ENCODE measurements at regions not wholly inside any gene's neighbourhood (a gene's known extent, or its start where the extent isn't known, plus 50 kb on each side); places are given as distances from the start of the nearest gene placed in this dataset.
A peak's percentile ranks its signal among the peaks of the same experiment; 100 is the strongest.

DNA sequence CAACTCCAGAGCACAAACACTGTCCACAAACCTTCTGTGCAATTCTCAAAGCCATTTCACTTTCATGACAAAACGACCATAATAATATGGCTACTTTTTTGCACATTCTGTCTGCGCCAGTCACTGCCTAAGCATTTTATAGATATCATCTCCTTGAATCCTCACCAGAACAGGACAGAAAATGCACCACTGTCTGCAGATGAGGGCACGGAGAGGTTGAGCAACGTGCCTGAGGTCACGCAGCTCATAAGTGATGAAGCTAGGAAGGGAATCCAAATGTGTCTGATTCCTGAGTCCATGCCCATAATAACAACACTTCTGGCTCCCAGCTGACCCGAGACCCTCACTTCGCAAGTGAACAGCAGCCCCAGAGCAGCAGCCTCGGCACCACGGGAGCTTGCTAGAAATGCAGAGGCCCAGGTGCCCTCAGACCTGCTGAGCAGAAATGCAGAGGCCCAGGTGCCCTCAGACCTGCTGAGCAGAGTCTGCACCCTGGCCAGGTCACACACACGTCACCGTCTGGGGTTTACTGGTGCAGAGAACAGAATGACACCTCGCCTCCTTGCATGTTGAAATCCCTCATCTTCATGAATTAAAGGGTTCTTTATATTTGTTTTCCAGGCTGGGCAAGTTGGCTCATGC lies 265.2 kb downstream of the BMP7 start:
- peaks cover 0 to 11% of the 10 kb centered on the region in 2 donors for H3K9me3 ChIP-seq
- in situ Hi-C loops (cut with MboI; ENCODE audit: low pct_ligation_motif_present in 1 of 4, low pct_unique_long_range_greater_than_20kb in 1 of 4, low sequenced_read_pairs in 3 of 4): no loop called here
- no peaks in the 10 kb centered on the region for H3K4me1 ChIP-seq
- H3K27me3 ChIP-seq: peaks cover 15% of the 10 kb centered on the region
- intact Hi-C loops (cut with DNase I; ENCODE audit: low total_unique reads): no loop called here
- 76 to 78% methylated on average over 6 to 12 of the region's 12 CpGs for WGBS, 2 donors (ENCODE audit: low coverage in 1 of 2)
- H3K27ac ChIP-seq: no peak overlapping the region
- H3K36me3 ChIP-seq: no peaks in the 10 kb centered on the region
- H3K4me3 ChIP-seq: no peak overlapping the region
- no peak for DNase-seq
- TF ChIP-seq EP300 (IDR thresholded peaks at IDR 0.05; ENCODE audit: low read depth) (no peak), POLR2A (IDR thresholded peaks at IDR 0.05) (no peak), POLR2AphosphoS5 (IDR thresholded peaks at IDR 0.05) (no peak)
- TF ChIP-seq, protein P1, sequence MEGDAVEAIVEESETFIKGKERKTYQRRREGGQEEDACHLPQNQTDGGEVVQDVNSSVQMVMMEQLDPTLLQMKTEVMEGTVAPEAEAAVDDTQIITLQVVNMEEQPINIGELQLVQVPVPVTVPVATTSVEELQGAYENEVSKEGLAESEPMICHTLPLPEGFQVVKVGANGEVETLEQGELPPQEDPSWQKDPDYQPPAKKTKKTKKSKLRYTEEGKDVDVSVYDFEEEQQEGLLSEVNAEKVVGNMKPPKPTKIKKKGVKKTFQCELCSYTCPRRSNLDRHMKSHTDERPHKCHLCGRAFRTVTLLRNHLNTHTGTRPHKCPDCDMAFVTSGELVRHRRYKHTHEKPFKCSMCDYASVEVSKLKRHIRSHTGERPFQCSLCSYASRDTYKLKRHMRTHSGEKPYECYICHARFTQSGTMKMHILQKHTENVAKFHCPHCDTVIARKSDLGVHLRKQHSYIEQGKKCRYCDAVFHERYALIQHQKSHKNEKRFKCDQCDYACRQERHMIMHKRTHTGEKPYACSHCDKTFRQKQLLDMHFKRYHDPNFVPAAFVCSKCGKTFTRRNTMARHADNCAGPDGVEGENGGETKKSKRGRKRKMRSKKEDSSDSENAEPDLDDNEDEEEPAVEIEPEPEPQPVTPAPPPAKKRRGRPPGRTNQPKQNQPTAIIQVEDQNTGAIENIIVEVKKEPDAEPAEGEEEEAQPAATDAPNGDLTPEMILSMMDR (IDR thresholded peaks at IDR 0.05): no peak

DNA sequence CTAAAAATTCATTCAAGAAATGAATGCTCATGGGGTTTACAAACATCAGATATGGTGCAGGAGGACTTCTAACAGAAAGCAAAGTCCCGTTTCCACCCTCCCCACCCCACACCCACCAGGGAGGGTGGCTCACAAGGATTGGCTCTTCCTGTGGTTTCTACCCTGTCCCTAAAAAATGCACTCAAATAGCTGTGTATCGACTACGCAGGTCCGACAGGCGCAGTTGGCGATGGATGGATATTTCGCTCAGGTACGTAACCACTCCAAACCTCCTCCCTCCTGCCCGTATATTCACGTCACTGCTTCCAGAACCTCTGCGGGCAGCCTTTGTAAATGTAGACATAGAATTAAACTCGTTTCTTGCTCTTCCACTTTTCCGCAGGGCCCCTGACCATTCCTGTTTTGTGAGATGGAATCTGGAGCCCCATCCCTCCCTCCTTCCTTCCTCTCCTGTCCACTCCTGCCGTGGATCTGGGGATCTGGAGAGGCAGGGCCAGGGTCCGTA lies 264.3 kb downstream of the BMP7 start:
- no peaks in the 10 kb centered on the region for H3K36me3 ChIP-seq
- WGBS, 2 donors (ENCODE audit: low coverage in 1 of 2): 77 to 79% methylated on average over 12 to 15 of the region's 15 CpGs
- H3K4me1 ChIP-seq: no peaks in the 10 kb centered on the region
- H3K27me3 ChIP-seq: peaks cover 21% of the 10 kb centered on the region
- peaks cover 0 to 11% of the 10 kb centered on the region in 2 donors for H3K9me3 ChIP-seq
- no peak overlapping the region for H3K27ac ChIP-seq
- intact Hi-C loops (cut with DNase I; ENCODE audit: low total_unique reads) (no loop called here), in situ Hi-C loops (cut with MboI; ENCODE audit: low pct_ligation_motif_present in 1 of 4, low pct_unique_long_range_greater_than_20kb in 1 of 4, low sequenced_read_pairs in 3 of 4) (no loop called here)
- no peak for DNase-seq
- no peak for TF ChIP-seq POLR2A (IDR thresholded peaks at IDR 0.05)
- no peak for TF ChIP-seq POLR2AphosphoS5 (IDR thresholded peaks at IDR 0.05)
- no peak for TF ChIP-seq EP300 (IDR thresholded peaks at IDR 0.05; ENCODE audit: low read depth)
- TF ChIP-seq, protein P1 (IDR thresholded peaks at IDR 0.05): no peak
- no peak overlapping the region for H3K4me3 ChIP-seq

DNA sequence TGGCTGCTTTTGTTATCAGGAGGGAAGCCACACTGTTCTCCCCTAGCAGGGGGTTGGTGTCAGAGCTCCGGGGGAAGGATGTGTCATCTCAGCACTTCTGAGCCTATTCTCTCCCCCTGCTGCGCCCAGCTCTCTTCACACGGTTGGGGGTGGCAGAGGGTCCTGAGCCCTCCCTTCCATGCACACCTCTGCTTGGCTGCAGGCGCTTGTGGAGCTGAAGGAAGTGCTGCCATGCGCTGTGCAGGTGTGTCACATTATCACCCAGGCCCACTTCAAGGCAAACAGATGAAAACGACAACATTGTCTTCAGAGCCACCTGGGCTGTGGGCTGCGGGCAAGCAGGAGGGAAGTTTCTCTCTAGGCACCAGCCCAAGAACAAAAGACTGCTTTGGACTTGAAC lies 263.4 kb downstream of the BMP7 start:
- 26 to 32% methylated on average over 3 to 7 of the region's 7 CpGs for WGBS, 2 donors (ENCODE audit: low coverage in 1 of 2)
- in situ Hi-C loops (cut with MboI; ENCODE audit: low pct_ligation_motif_present in 1 of 4, low pct_unique_long_range_greater_than_20kb in 1 of 4, low sequenced_read_pairs in 3 of 4): no loop called here

DNA sequence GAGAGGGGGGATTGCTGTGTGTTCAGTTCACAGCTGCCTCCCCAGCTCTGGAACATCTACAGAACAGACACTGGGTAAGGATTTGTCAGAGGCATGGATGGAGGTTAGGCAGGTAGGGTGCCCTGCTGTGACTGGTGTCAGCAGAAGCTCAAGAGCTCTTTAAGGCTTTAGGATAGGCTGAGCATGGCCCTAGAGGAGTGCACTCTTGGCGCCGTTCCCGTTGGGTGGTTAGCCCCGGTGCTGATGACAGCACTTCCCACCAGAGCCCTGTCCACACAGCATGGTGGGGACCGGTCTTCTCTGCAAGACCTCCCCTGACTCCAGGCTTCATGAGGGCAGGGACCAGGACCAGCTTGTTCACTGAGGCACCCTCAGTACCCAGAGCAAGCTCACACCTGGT lies 262.0 kb downstream of the BMP7 start:
- H3K4me1 ChIP-seq: no peaks in the 10 kb centered on the region
- H3K9me3 ChIP-seq: no peaks in the 10 kb centered on the region
- WGBS, 2 donors (ENCODE audit: low coverage in 1 of 2): 91% methylated on average over 5 of the region's 5 CpGs; no CpG with 5 or more reads in 1 of the 2 donors
- H3K36me3 ChIP-seq: no peaks in the 10 kb centered on the region
- H3K27me3 ChIP-seq: peaks cover 26% of the 10 kb centered on the region
- H3K27ac ChIP-seq: no peak overlapping the region
- no peak overlapping the region for H3K4me3 ChIP-seq
- no peak for DNase-seq
- intact Hi-C loops (cut with DNase I; ENCODE audit: low total_unique reads) (no loop called here), in situ Hi-C loops (cut with MboI; ENCODE audit: low pct_ligation_motif_present in 1 of 4, low pct_unique_long_range_greater_than_20kb in 1 of 4, low sequenced_read_pairs in 3 of 4) (no loop called here)
- TF ChIP-seq EP300 (IDR thresholded peaks at IDR 0.05; ENCODE audit: low read depth) (no peak), POLR2AphosphoS5 (IDR thresholded peaks at IDR 0.05) (no peak), POLR2A (IDR thresholded peaks at IDR 0.05) (no peak)
- TF ChIP-seq, protein P1 (IDR thresholded peaks at IDR 0.05): no peak

More for the DNA sequence above, 263.4 kb downstream of the BMP7 start:
- peak; percentile 22 for DNase-seq
- Histone ChIP-seq H3K4me3 (no peak overlapping the region), H3K9me3 (peaks cover 0 to 10% of the 10 kb centered on the region in 2 donors), H3K27ac (peak overlapping the region in 1 of 4 donors; percentile 8), H3K27me3 (peaks cover 22% of the 10 kb centered on the region), H3K36me3 (no peaks in the 10 kb centered on the region), H3K4me1 (no peaks in the 10 kb centered on the region)
- no peak for TF ChIP-seq POLR2AphosphoS5 (IDR thresholded peaks at IDR 0.05)
- TF ChIP-seq, protein P1 (IDR thresholded peaks at IDR 0.05): no peak
- TF ChIP-seq POLR2A (IDR thresholded peaks at IDR 0.05): no peak
- TF ChIP-seq EP300 (IDR thresholded peaks at IDR 0.05; ENCODE audit: low read depth): no peak
- intact Hi-C loops (cut with DNase I; ENCODE audit: low total_unique reads): no loop called here
